Memory B cell (primary cell): ENCODE measurements at regions not wholly inside any gene's neighbourhood (a gene's known extent, or its start where the extent isn't known, plus 50 kb on each side); places are given as distances from the start of the nearest gene placed in this dataset.

Experiments
- ATAC-seq: fragments of 150-1000 bp; cut with Tn5 transposase; 2 replicates; pipeline ENCODE4 v1.10.0; 2021; ENCODE audit warnings: low read depth, mild to moderate bottlenecking, moderate library complexity
- DNase-seq, 2 donors: peaks; one replicate each; pipeline ENCODE4 v3.0.0; 2022; ENCODE audit warnings: low spot score in 2 of 2
- H3K27ac Mint-ChIP-seq: one replicate; pipeline ENCODE4 v1.8.0; 2022; ENCODE audit warnings: mild to moderate bottlenecking, moderate library complexity, mixed read lengths
- H3K27me3 Mint-ChIP-seq: one replicate; pipeline ENCODE4 v1.8.0; 2022; ENCODE audit warnings: mixed read lengths
- H3K36me3 Mint-ChIP-seq: one replicate; pipeline ENCODE4 v1.8.0; 2022; ENCODE audit warnings: mild to moderate bottlenecking, mixed read lengths
- H3K4me1 Mint-ChIP-seq: one replicate; pipeline ENCODE4 v1.8.0; 2022; ENCODE audit warnings: mixed read lengths
- H3K4me3 Mint-ChIP-seq: one replicate; pipeline ENCODE4 v1.8.0; 2022; ENCODE audit warnings: mild to moderate bottlenecking, moderate library complexity, mixed read lengths
- H3K9me3 Mint-ChIP-seq: one replicate; pipeline ENCODE4 v1.8.0; 2022; ENCODE audit warnings: mixed read lengths

- peaks cover 4% of the 10 kb centered on the region for H3K9me3 Mint-ChIP-seq
Observed at GRCh38 chr1:87929906-87930305, 601.2 kb downstream of the LMO4 start.

GRCh38 chr1:87930796-87931195 is 602.1 kb downstream of the LMO4 start:
- no peak for ATAC-seq
- DNase-seq, result no peak
- no peak overlapping the region for H3K4me3 Mint-ChIP-seq
- H3K27me3 Mint-ChIP-seq, result no peaks in the 10 kb centered on the region
- H3K4me1 Mint-ChIP-seq, result no peaks in the 10 kb centered on the region
- H3K9me3 Mint-ChIP-seq, result peaks cover 4% of the 10 kb centered on the region
- H3K27ac Mint-ChIP-seq, result no peak overlapping the region
- H3K36me3 Mint-ChIP-seq, result peaks cover 6% of the 10 kb centered on the region

More at GRCh38 chr1:87929906-87930305, 601.2 kb downstream of the LMO4 start:
- H3K36me3 Mint-ChIP-seq, result peaks cover 6% of the 10 kb centered on the region
- H3K27me3 Mint-ChIP-seq, result no peaks in the 10 kb centered on the region
- H3K4me1 Mint-ChIP-seq, result no peaks in the 10 kb centered on the region
- DNase-seq (no peak), ATAC-seq (no peak)
- no peak overlapping the region for H3K27ac Mint-ChIP-seq
- no peak overlapping the region for H3K4me3 Mint-ChIP-seq

GRCh38 chr1:87933171-87933570 is 604.5 kb downstream of the LMO4 start:
- DNase-seq, result no peak
- Mint-ChIP-seq H3K27ac (no peak overlapping the region), H3K27me3 (no peaks in the 10 kb centered on the region), H3K4me3 (no peak overlapping the region), H3K4me1 (no peaks in the 10 kb centered on the region), H3K36me3 (peaks cover 6% of the 10 kb centered on the region), H3K9me3 (peaks cover 4% of the 10 kb centered on the region)
- ATAC-seq, result no peak

- DNase-seq (no peak), ATAC-seq (no peak)
- Mint-ChIP-seq H3K36me3 (peaks cover 6% of the 10 kb centered on the region), H3K4me3 (no peak overlapping the region), H3K27ac (no peak overlapping the region), H3K27me3 (no peaks in the 10 kb centered on the region), H3K4me1 (no peaks in the 10 kb centered on the region), H3K9me3 (peaks cover 4% of the 10 kb centered on the region)
Observed at GRCh38 chr1:87935130-87935529, 606.5 kb downstream of the LMO4 start.

- no peak for DNase-seq
- Mint-ChIP-seq H3K9me3 (no peaks in the 10 kb centered on the region), H3K27me3 (no peaks in the 10 kb centered on the region), H3K4me1 (no peaks in the 10 kb centered on the region), H3K27ac (no peak overlapping the region), H3K36me3 (no peaks in the 10 kb centered on the region), H3K4me3 (no peak overlapping the region)
- ATAC-seq, result no peak
Observed at GRCh38 chr1:87937831-87938395, 609.2 kb downstream of the LMO4 start.

- ATAC-seq (no peak), DNase-seq (no peak)
- Mint-ChIP-seq H3K27me3 (no peaks in the 10 kb centered on the region), H3K27ac (no peak overlapping the region), H3K36me3 (no peaks in the 10 kb centered on the region), H3K4me1 (no peaks in the 10 kb centered on the region), H3K4me3 (no peak overlapping the region), H3K9me3 (no peaks in the 10 kb centered on the region)
Observed at GRCh38 chr1:87938631-87939030, 610.0 kb downstream of the LMO4 start.

GRCh38 chr1:87939444-87939843 is 610.8 kb downstream of the LMO4 start:
- Mint-ChIP-seq H3K36me3 (no peaks in the 10 kb centered on the region), H3K27ac (no peak overlapping the region), H3K27me3 (no peaks in the 10 kb centered on the region), H3K4me3 (no peak overlapping the region), H3K9me3 (no peaks in the 10 kb centered on the region), H3K4me1 (no peaks in the 10 kb centered on the region)
- ATAC-seq, result no peak
- DNase-seq, result no peak

GRCh38 chr1:87940421-87940820 is 611.7 kb downstream of the LMO4 start:
- H3K4me1 Mint-ChIP-seq, result no peaks in the 10 kb centered on the region
- no peaks in the 10 kb centered on the region for H3K36me3 Mint-ChIP-seq
- no peak overlapping the region for H3K4me3 Mint-ChIP-seq
- H3K9me3 Mint-ChIP-seq, result no peaks in the 10 kb centered on the region
- DNase-seq (no peak), ATAC-seq (no peak)
- H3K27ac Mint-ChIP-seq, result no peak overlapping the region
- H3K27me3 Mint-ChIP-seq, result no peaks in the 10 kb centered on the region

- Mint-ChIP-seq H3K27ac (no peak overlapping the region), H3K9me3 (no peaks in the 10 kb centered on the region)
Observed at GRCh38 chr1:87941337-87941946, 612.8 kb downstream of the LMO4 start.

GRCh38 chr1:87942165-87942564 is 613.5 kb downstream of the LMO4 start:
- H3K27ac Mint-ChIP-seq, result no peak overlapping the region
- no peaks in the 10 kb centered on the region for H3K27me3 Mint-ChIP-seq
- no peaks in the 10 kb centered on the region for H3K9me3 Mint-ChIP-seq
- no peak for ATAC-seq
- DNase-seq, result no peak
- H3K4me3 Mint-ChIP-seq, result no peak overlapping the region
- no peaks in the 10 kb centered on the region for H3K4me1 Mint-ChIP-seq
- no peaks in the 10 kb centered on the region for H3K36me3 Mint-ChIP-seq

More at GRCh38 chr1:87941337-87941946, 612.8 kb downstream of the LMO4 start:
- ATAC-seq, result no peak
- Mint-ChIP-seq H3K4me3 (no peak overlapping the region), H3K36me3 (no peaks in the 10 kb centered on the region), H3K27me3 (no peaks in the 10 kb centered on the region), H3K4me1 (no peaks in the 10 kb centered on the region)
- DNase-seq, result no peak

- Mint-ChIP-seq H3K27me3 (no peaks in the 10 kb centered on the region), H3K27ac (no peak overlapping the region), H3K4me3 (no peak overlapping the region), H3K36me3 (no peaks in the 10 kb centered on the region), H3K9me3 (peaks cover 1% of the 10 kb centered on the region), H3K4me1 (peaks cover 17% of the 10 kb centered on the region)
- ATAC-seq (no peak), DNase-seq (no peak)
Observed at GRCh38 chr1:87949711-87950110, 621.0 kb downstream of the LMO4 start.

GRCh38 chr1:87950369-87950768 is 621.7 kb downstream of the LMO4 start:
- H3K4me1 Mint-ChIP-seq, result peaks cover 17% of the 10 kb centered on the region
- no peak overlapping the region for H3K4me3 Mint-ChIP-seq
- no peaks in the 10 kb centered on the region for H3K27me3 Mint-ChIP-seq
- DNase-seq (no peak), ATAC-seq (no peak)
- no peaks in the 10 kb centered on the region for H3K36me3 Mint-ChIP-seq
- no peak overlapping the region for H3K27ac Mint-ChIP-seq
- H3K9me3 Mint-ChIP-seq, result peaks cover 1% of the 10 kb centered on the region

GRCh38 chr1:87951409-87951808 is 622.7 kb downstream of the LMO4 start:
- no peak overlapping the region for H3K4me3 Mint-ChIP-seq
- ATAC-seq, result no peak
- H3K27ac Mint-ChIP-seq, result no peak overlapping the region
- H3K27me3 Mint-ChIP-seq, result no peaks in the 10 kb centered on the region
- no peak for DNase-seq
- peaks cover 17% of the 10 kb centered on the region for H3K4me1 Mint-ChIP-seq
- H3K9me3 Mint-ChIP-seq, result peaks cover 1% of the 10 kb centered on the region
- H3K36me3 Mint-ChIP-seq, result no peaks in the 10 kb centered on the region

- peaks cover 17% of the 10 kb centered on the region for H3K4me1 Mint-ChIP-seq
- H3K27ac Mint-ChIP-seq, result no peak overlapping the region
- H3K9me3 Mint-ChIP-seq, result peaks cover 1% of the 10 kb centered on the region
- H3K27me3 Mint-ChIP-seq, result no peaks in the 10 kb centered on the region
- ATAC-seq (no peak), DNase-seq (no peak)
- no peaks in the 10 kb centered on the region for H3K36me3 Mint-ChIP-seq
- no peak overlapping the region for H3K4me3 Mint-ChIP-seq
Observed at GRCh38 chr1:87951852-87952251, 623.2 kb downstream of the LMO4 start.

GRCh38 chr1:87953121-87953520 is 624.4 kb downstream of the LMO4 start:
- ATAC-seq (no peak), DNase-seq (no peak)
- Mint-ChIP-seq H3K27me3 (no peaks in the 10 kb centered on the region), H3K36me3 (no peaks in the 10 kb centered on the region), H3K27ac (no peak overlapping the region), H3K4me1 (peaks cover 17% of the 10 kb centered on the region), H3K9me3 (peaks cover 1% of the 10 kb centered on the region), H3K4me3 (no peak overlapping the region)
